ENCODE measurements at regions not wholly inside any gene's neighbourhood (a gene's known extent, or its start where the extent isn't known, plus 50 kb on each side); places are given as distances from the start of the nearest gene placed in this dataset.

DNA sequence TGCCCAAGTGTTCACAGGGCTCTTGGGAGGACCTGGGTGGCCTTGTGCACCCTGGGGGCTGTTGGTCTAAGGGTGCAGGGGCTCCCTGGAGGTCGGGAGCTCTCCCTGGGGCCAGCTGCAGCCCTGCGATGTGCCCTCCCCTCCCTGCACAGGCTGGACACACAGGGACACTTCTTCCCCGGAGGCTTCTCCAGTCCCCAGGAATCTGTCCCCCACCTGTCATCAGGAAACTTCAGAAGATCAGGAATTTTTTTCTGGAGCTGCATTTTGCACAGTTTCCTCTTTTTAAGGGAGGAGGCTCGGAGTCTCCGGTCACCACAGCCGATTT, 66.9 kb upstream of the BHLHE23 start:
- TF ChIP-seq, protein P1, sequence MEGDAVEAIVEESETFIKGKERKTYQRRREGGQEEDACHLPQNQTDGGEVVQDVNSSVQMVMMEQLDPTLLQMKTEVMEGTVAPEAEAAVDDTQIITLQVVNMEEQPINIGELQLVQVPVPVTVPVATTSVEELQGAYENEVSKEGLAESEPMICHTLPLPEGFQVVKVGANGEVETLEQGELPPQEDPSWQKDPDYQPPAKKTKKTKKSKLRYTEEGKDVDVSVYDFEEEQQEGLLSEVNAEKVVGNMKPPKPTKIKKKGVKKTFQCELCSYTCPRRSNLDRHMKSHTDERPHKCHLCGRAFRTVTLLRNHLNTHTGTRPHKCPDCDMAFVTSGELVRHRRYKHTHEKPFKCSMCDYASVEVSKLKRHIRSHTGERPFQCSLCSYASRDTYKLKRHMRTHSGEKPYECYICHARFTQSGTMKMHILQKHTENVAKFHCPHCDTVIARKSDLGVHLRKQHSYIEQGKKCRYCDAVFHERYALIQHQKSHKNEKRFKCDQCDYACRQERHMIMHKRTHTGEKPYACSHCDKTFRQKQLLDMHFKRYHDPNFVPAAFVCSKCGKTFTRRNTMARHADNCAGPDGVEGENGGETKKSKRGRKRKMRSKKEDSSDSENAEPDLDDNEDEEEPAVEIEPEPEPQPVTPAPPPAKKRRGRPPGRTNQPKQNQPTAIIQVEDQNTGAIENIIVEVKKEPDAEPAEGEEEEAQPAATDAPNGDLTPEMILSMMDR (IDR thresholded peaks at IDR 0.05; ENCODE audit: low read depth, low read length) = no peak
- H3K4me3 ChIP-seq (replicated peaks in 1 of 2; ENCODE audit: low read depth in 2 of 2, low read length in 2 of 2) = no peak overlapping the region
- no peak for DNase-seq (ENCODE audit: low read depth in 2 of 2)

DNA sequence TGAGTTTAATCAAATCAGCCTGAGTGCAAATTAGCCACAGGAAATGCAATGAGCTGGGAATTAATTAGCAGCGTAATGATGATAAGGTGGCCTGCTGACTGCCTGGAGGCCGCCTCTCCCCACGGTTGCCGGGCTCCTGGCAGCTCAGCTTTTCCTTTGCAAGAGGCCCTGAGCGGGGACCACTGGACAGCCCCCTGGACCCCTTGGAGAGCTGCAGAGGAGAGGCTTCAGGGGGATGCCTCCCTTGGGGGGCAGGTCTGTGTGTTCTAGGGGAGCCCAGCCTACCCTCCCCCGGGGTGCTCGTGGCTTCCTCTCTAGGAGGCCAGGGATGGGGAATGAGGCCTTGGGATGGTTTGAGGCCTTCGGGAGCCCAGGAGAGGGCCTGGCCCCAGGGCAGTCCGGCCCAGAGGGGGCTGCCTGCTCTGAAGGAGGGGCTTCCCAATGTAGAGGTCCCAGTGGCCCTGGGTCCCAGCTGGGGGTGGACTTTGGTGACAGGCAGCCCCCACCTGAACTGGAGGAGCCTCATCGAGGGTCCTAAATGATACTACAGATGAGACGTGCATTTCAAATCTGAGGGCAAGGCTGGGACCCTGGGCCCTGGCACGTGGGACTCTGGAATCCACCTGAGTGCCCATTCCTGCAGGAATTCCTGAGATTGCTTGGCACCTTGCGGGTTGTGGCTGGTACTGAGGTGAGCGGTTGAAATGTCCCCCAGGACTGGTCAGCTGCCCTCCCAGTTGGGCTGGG, 66.4 kb upstream of the BHLHE23 start:
- TF ChIP-seq, protein P1 (IDR thresholded peaks at IDR 0.05; ENCODE audit: low read depth, low read length) = no peak
- H3K4me3 ChIP-seq (replicated peaks in 1 of 2; ENCODE audit: low read depth in 2 of 2, low read length in 2 of 2) = no peak overlapping the region
- DNase-seq (ENCODE audit: low read depth in 2 of 2) = no peak

GRCh38 chr20:63072231-63072791, 65.5 kb upstream of the BHLHE23 start:
- TF ChIP-seq, protein P1 (IDR thresholded peaks at IDR 0.05; ENCODE audit: low read depth, low read length) = no peak
- DNase-seq (ENCODE audit: low read depth in 2 of 2) = no peak
- no peak overlapping the region for H3K4me3 ChIP-seq (replicated peaks in 1 of 2; ENCODE audit: low read depth in 2 of 2, low read length in 2 of 2)

DNA sequence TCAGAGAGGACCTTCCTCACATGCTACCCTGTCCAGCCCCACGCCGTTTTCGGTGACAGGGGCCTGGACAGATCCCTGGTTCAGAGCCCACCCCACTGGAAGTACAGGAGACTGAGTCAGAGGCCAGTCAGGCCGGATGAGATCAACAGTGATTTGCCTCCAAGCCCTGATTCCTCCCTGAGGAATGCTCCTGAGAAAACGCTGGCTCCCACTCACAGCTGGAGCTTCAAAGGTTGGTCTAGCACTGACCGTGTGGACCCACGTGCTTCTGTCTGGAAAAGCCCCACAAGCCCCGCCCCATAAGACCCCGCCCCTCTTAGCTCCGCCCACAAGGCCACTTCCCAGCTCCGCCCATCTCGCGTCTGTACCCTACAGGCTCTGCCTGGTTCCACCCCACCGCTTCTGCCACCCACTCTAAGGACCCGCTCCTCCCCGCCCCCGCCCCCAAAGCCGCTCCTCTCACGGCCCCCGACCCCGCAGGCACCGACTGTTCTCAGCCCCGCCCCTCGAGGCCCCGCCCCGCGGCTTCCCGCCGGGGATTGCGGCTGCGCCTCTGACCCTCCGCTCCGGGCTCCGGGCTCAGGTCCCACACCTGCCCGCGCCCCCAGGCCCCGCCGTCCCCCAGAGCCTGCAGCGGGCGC, 64.9 kb upstream of the BHLHE23 start:
- TF ChIP-seq, protein P1 (IDR thresholded peaks at IDR 0.05; ENCODE audit: low read depth, low read length) = no peak
- no peak overlapping the region for H3K4me3 ChIP-seq (replicated peaks in 1 of 2; ENCODE audit: low read depth in 2 of 2, low read length in 2 of 2)
- DNase-seq (ENCODE audit: low read depth in 2 of 2) = peak in 1 of 2 donors; percentile 75

GRCh38 chr20:63070771-63071540, 64.2 kb upstream of the BHLHE23 start:
- H3K4me3 ChIP-seq (replicated peaks in 1 of 2; ENCODE audit: low read depth in 2 of 2, low read length in 2 of 2) = no peak overlapping the region
- TF ChIP-seq, protein P1 (IDR thresholded peaks at IDR 0.05; ENCODE audit: low read depth, low read length) = no peak
- no peak for DNase-seq (ENCODE audit: low read depth in 2 of 2)

- H3K4me3 ChIP-seq (replicated peaks in 1 of 2; ENCODE audit: low read depth in 2 of 2, low read length in 2 of 2) = no peak overlapping the region
- TF ChIP-seq, protein P1 (IDR thresholded peaks at IDR 0.05; ENCODE audit: low read depth, low read length) = no peak
Measured at GRCh38 chr20:63070301-63070625, 63.5 kb upstream of the BHLHE23 start.

More at GRCh38 chr20:63070301-63070625, 63.5 kb upstream of the BHLHE23 start:
- no peak for DNase-seq (ENCODE audit: low read depth in 2 of 2)

All from cardiac fibroblast (primary cell).